ENCODE measurements at regions not wholly inside any gene's neighbourhood (a gene's known extent, or its start where the extent isn't known, plus 50 kb on each side); places are given as distances from the start of the nearest gene placed in this dataset.
"Not testable (repeated sequence)": the region's sequence is repeated elsewhere in the genome, so short reads cannot be mapped to it uniquely, and the experiment has no call there.

DNA sequence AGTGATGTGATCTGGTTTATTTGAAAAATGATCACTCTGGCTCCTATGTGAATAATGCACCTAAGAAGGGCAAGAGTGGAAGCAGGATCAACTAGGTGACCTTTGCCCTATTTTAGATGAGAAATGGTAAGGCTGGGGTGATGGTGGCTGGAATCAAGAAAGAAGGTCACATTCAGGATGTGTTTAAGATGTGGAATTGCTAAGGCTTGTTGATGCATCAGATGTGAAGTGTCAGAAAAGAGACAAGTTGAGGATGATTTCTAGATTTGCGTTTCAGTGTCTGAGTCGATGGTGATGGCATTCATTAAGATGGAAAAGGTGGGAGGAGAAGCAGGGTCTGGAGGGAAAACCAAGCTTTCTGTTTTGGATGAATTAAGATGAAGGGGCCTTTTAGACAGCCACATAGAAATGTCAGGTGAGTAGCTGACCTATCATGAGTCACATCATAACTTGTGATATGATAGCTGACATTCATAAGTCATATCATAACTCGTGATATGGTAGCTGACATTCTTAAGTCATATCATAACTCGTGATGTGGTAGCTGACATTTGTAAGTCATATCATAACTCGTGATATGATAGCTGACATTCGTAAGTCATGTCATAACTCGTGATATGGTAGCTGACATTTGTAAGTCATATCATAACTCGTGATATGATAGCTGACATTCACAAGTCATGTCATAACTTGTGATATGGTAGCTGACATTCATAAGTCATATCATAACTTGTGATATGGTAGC, 101.2 kb upstream of the SEC11C start:
- no peak for DNase-seq

DNA sequence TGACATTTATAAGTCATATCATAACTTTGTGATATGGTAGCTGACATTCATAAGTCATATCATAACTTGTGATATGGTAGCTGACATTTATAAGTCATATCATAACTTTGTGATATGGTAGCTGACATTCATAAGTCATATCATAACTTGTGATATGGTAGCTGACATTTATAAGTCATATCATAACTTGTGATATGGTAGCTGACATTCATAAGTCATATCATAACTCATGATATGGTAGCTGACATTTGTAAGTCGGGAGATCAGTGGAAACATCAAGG, 100.7 kb upstream of the SEC11C start:
- not testable (repeated sequence) for DNase-seq

DNA sequence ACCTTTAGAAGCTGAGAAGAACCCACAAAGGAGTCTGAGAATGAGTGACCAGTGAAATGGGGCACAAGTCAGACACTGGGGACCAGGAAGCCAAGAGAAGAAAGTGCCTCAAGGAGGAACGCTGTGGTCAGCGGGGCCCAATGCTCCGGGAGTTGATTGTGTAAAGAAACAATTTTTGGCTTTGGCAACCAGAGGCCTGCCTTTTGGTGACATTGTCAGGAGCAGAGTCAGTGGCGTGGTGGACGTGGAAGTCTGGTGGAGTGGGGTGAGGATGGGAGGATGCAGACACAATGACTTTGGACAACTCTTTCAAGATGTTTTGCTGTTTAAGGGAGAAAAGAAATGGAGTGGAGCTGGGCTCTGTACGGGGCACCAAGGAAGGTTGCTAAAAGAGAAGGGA, 100.2 kb upstream of the SEC11C start:
- DNase-seq, result no peak

DNA sequence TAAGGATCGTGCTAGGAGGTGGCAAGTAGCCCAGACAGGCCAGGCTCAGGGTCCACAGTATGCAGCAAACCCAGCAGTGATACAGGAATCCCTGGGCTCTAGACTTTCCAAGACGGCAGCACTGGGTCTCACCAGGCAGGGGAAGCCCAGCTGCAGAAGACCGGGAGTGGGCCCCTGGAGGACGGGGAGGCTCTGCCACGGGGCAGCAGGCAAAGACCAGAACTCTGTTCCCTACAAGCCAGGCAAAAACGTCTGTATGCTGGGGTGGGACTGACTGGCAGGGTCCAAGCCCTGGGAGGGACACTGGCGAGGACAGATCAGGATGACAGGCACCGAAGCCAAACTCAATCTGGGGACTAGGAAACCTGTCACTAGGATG, 98.9 kb upstream of the SEC11C start:
- no peak for DNase-seq

DNA sequence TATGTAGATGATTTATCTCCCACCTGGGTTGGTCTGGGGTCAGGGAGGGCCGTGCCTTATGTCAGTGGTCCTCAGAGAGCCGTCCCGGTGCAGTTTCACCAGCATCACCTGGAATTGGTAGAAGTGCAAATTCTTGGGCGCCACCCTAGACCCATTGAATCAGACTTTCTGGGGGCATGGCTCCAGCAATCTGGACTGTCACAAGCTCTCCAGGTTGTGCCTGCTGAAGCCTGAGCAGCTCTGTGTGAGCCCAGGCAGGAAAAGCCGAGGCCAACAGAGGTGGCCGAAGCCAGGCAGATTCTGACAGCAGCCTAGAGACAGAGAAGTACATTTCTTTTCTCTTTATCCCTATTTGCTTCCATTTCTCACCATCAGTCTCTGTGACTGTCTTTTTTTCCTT, 98.4 kb upstream of the SEC11C start:
- DNase-seq, result no peak

DNA sequence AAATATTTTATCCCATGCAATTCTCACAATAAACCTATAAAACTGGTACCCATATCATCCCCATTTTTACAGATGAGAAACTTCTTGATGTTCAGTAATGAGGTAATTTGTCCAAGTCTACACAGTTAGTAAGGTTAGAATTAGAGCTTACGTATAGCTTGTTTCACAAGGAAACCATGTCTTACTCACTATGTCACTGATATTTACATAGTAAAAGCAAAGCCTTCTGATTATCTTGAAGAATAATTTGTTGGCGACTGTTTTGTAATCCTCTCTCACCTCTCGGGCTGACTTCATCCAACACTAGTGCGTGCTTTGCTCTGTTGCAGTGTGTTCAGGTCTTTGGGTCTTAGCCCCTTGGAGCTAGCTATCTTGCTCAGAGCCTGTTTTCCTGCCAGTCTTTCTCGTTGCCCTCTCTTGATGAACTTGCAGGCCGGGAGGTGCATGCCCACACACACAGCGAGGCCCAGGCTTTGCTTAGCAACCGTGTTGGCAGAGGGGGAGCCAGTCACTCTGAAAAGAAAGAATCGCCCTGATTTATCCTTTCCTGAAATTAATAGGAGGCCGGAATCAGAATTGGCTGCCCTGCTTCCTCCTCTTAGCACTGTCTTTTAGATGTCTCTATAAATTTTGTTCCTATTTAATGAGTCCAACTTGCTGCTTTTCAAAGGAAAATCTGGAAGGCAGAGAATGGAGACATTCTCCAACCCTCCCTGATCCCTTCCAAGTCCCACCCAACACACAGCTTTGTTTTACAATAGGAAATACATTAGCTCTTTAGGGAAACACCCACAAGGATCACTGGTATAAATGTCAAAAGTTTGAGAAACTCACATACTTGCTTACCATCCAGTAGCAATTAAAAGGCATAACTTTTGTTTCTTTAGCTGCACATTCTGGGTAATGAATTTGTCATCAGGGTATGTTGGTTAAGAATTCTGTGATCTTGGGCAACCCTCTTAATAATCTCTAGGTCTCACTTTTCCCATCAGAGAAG, 97.6 kb upstream of the SEC11C start:
- DNase-seq, result no peak

DNA sequence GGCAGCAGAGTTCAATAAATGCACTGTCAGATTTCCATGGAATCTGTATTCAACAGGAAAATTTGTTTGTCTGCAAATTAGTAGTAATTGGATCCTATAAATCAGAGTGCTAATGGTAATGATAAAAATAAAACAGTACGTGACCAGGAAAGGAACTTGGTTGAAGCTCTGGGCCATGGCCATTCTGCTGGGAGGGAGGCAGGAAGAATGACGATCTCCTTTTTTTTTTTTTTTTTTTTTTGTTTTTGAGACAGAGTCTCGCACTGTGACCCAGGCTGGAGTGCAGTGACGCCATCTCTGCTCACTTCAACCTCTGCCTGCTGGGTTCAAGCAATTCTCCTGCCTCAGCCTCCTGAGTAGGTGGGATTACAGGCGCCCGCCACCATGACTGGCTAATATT, 94.8 kb upstream of the SEC11C start:
- DNase-seq, result no peak

DNA sequence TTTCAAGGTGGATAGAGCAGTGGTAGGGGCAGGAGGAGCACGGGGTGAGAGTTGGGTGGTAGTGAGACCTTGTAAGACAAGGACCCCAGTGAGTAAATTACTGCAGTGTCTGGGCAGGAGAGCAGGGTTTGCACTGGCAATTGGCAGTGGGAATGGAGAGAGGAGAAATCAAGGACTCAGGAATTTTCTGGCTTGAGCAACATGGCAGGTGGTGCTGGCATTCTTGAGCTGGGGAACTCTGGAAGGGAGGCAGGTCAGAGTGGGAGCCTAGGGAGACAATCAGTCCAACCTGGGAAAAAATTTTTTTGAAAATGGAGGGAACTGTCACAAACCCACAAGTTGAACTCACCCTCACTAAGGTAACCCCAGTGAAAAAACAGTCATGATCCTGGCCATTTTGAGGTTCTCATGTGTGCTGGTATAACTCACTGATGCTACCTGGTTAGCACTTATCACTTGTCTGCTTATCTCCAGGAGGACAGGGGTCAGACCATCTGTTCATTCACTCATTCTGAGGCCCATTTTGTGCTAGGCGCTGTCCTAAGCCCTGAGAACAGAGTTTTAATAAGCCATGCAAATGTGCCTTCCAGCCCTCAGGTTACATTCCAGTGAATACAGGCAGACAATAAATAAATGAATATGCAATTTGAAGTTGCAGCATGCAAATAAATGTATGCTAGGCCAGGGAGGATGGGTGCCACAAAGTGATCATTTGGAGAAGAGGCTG, 92.2 kb upstream of the SEC11C start:
- DNase-seq, result no peak

DNA sequence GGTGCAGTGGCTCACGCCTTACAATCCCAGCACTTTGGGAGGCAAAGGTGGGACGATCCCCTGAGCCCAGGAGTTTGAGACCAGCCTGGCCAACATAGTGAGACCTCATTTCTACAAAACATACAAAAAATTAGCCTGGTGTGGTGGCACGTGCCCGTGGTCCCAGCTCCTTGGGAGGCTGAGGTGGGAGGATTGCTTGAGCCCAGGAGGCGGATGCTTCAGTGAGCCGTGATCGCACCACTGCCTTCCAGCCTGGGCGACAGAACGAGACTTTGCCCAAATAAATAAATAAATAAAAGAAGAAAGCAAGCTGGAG, 91.7 kb upstream of the SEC11C start:
- DNase-seq, result no peak

DNA sequence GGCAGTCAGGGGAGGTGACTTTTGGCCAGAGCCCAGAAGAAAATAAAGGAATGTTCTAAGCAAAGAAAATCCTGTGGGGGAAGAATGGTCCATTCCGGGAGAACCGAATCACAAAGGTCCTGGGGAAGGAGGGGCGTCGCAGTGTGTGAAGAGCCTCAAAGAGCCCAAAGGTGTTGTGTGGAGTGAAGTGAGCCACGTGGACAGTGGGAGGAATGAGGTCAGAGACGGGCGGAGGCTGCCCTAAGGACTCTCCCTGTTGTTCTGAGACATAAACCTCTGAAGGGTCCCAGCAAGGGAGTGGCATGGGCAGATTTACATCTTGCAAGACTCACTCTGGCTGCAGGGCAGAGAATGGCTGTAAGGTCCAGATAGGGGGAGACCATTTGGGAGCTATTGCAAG, 91.3 kb upstream of the SEC11C start:
- DNase-seq, result no peak

DNA sequence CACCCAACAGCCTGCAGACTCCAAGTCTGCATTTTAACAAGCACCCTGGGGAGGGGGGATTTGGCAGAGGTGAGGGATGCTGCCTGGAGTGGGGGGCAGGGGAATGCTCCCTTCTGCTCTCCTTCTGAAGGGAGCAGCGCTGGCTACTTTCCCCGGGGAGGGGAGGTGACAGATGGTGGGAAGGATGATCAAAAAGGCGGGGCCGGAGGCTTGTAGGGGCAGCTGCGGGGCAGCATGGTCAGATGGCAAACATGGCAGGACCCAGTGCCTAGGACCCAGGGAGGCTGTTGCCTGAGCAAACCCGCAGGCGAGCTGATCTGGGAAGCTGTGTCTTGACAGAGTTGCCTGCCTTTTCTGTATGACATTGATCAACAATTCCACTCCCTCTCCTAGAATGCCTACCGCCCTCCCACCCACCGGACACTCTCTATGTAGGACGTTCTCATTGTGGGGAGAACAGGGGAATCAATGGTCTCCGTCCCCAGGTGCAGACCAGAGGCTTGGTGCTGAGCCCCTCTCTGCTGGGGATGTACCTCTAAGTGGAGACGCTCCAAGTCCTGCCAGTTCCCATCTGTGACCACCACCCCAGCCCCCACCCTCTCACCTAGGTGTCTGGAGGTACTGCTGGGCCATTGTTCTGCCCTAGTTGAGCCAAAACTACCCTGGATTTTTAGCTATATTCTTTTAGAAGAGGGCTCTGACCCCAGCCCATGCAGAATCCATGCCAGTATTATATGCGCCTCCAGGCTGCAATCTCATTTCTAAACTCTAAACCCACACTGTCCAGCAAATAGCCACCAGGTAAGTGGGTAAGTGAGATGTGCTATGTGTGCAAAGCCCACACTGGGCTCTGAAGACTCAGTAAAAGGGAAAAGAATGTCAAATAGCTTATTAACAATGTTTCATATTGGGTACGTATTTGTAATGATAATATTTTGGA, 89.7 kb upstream of the SEC11C start:
- no peak for DNase-seq

DNA sequence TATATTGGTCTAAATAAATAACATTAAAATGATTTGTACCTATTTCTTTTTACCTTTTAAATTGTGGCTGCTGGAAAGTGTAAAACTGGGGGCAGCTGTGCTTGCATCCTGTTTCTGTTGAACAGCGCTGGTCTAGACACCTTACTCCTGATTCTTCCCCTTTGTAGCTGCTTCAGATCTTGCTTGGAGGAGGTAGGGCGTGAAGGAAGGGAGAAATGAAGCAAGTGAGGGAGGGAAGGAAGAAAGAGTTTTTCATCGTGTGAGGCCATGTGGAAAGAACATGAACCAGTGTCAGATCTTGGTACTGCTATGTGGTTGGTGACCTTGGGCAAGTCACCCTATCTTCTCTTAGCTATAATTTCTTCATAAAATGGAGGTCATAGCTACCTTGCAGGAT, 89.0 kb upstream of the SEC11C start:
- no peak for DNase-seq

DNA sequence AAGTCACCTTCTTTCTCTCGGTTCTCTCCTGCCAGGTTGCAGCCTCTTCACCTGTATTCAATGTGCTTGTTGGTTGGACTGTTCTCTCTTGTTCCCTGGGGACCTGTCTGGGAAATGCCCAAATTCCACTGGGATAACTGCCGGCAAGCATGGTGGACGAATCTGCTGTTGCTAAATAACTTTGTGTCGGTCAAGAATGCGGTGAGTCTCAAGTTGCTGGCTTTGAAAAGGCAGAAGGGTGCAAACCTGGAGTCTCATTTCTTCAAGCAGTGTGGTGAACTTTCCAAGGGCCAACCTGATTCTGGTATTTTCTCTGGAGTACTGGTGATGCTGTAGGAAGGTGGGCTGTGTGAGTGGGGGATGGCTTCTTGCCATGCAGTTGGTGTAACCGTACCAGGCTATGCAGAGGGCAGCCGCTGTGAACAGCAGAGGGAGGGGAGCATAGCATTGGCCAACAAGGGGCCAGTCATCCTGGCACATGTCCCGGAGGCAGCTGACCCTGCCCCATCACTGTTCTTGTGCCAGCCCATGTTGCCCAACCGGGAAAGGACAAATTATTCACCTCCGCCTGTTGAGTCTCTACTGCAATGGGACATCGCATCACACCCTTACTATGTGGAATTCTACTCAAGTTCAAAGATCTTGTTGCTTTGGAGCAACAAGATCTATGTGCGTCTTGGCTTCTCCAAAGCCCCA, 88.1 kb upstream of the SEC11C start:
- no peak for DNase-seq

DNA sequence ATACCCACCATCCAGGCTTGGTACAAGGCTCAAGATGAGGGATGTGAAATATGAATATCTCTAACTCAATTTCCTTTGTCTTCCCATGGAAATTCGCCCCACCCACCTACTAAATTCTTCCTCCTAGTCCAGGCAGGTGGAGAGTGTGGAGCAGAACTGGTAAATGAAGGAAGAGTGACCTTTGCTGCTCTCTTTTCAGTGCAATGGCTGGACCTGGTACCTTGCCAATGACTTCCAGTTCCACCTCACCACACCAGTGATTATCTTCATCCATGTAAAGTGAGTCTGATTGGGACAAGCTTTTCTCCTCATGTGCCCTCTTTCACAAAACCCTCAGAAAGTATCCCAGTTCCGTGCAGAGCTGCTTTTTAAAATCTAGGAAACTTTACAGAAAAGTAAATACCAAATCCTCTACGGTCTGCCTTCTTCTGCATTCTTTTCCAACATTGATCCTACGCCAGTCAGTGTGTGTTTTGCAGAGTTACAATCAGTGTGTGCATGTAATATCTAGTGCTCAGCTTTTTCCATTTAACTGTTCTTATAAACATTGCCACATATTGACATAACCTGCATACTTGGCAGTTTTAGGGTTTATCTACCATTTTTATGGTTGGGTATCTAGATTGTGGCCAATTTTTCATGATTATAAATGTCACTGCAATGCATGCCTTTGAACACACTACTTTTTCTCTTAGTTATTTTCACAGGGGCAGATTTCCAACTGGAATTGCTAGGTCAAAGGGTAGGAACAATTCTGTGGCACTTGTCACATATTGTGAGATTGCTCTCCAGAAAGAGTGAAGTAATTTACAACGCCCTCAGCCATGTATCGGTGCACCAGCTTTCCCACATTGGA, 86.5 kb upstream of the SEC11C start:
- no peak for DNase-seq

DNA sequence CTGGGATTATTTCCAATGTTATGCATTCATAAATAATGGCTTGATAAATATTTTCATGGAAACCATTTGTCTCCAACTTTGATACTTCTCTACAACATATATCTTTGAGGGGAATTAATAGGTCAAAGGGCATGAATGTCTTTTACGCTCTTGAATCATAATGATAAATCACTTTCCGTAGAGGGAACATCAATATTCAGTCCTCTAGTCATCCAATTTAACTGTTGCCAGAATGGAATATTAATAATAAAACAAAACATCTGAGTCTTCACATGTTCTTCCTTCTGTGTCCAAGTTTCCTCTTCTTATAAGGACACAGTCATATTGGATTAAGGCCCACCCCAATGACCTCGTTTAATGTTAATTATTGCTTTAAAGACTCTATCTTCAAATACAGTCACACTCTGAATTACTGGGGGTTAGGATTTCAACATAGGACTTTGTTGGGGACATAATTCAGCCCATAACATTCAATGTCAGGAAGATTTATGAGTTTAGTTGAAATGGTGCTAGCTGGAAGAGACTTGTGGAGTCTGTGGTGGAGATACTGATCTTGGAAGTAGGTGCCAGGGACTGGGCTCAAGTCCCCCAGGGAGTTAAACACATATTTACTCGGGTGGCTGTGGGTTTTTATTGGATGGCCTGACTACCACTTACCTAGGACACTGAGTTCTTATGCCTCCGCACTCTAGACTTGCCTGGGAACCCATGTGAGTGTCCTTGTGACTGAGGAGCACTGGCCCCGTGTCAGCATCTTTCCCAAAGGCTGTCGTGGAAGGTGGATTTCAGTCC, 85.0 kb upstream of the SEC11C start:
- DNase-seq, result no peak

DNA sequence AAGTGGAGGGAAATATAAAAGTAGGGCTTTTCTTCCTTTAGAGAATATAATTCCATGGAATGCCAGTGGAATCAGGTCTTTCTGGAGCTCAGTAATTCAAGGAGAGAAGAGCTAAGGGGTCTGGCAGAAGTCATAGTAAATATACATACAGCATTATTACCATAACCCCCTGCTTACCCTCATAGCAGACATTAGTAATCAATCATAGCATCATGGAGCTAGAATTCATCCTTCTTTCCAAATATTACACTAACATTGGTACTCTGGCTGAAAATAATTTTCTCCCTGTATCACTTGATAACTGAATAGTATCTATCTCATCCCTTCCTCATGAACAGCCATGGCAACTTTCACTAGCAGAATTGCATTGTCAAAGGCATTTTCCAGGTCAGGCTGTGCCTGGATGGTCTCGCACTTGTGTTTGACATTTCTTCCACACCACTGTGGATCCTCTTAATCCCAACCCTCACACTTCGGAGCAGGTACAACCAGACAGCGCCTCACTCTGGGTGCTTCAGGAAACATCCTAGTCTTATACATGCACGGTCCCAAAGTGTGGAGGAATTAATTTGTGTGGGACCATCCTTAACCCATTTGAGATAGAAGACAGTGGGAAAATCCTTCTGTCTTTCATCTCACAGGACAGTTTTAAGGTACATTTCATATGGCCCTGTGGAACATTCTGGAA, 84.2 kb upstream of the SEC11C start:
- DNase-seq, result no peak

DNA sequence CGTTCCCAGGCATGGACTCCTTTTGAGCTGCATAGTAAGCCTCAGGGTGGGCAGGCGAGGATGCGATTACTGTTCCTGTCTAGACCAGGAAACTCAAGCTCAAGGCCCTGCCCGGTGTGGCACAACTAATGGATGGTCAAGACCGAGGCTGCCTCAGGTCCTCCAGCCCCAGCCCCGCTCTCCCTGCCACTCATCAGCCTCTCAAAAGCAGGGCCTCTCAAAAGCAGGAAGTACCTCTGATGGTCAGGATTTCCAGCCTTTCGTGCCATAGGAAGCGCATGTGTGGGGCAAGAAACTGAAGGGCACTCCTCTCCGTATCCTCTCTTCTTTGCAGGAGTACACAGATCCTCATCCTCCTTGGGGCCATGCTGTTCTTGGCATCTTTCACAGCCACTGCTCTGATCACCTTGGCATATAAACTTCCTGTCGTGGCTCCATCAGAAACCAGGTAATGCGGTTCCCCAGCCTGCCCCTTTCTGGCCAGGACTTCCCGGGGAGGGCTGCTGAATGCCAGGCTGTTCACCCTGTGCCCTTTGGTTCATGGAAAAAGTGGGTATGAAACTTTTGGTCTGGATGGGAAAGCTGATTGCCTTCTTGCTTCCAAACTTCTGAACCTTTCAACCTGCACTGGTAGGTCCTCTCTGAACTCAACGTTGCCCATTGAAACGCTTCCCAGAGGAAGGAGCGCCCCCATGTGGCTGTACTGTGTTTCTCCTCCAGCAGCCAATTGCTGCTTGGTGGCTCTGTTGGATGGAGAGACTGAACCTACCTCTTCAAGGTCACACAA, 82.8 kb upstream of the SEC11C start:
- DNase-seq, result no peak

DNA sequence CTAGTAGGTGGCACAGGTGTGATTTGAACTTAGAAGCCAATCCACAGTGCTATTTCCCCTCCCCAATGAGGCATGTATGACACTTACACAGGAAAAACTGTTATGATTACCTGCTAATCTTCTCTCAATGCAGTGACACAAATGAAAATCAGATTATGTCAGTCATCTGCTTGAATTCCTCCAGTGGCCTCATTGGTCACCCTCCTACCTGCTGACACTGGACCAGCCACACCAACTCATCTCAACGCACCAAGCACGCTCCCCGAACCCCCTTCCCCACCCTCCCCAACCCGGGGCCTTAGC, 82.2 kb upstream of the SEC11C start:
- DNase-seq, result no peak

DNA sequence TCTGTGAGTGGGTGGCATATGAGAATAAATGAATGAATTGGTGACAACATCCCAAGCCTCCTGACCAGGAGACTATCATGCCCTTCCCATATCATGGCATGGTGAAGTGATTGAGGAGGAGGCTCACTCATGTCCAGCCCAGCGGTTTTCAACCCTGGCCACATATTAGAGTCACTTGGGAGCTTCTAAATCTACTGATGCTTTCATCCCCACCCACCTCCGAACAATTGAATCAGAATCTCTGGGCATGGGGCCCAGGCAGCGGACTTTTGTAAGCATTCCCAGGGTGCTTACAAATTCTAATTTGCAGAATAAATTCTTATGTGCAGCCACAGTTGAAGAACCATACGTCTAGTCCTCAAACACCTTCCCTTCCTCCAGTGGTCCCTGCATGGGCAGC, 81.7 kb upstream of the SEC11C start:
- no peak for DNase-seq
